ENCODE measurements at regions not wholly inside any gene's neighbourhood (a gene's known extent, or its start where the extent isn't known, plus 50 kb on each side); places are given as distances from the start of the nearest gene placed in this dataset.

DNA sequence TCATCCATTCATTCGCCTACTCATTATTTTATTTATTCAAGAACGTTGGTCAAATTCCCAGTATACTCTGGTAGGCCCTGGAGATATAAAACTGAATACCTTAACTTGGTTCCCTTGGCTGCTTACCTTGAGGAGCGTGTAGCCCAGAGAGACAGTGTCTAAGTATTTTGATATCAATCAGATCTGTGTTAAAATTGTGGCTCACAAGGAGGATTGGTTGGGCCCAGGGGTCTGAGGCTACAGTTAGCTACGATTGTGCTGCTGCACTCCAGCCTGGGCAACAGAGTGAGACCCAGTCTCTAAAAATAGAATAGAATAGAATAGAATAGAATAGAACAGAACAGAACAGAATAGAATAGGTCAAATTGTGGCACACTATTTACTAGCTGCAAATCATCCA, 438.4 kb downstream of the ADAMTS20 start:
- TF ChIP-seq, protein P1, sequence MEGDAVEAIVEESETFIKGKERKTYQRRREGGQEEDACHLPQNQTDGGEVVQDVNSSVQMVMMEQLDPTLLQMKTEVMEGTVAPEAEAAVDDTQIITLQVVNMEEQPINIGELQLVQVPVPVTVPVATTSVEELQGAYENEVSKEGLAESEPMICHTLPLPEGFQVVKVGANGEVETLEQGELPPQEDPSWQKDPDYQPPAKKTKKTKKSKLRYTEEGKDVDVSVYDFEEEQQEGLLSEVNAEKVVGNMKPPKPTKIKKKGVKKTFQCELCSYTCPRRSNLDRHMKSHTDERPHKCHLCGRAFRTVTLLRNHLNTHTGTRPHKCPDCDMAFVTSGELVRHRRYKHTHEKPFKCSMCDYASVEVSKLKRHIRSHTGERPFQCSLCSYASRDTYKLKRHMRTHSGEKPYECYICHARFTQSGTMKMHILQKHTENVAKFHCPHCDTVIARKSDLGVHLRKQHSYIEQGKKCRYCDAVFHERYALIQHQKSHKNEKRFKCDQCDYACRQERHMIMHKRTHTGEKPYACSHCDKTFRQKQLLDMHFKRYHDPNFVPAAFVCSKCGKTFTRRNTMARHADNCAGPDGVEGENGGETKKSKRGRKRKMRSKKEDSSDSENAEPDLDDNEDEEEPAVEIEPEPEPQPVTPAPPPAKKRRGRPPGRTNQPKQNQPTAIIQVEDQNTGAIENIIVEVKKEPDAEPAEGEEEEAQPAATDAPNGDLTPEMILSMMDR (IDR thresholded peaks at IDR 0.05), result no peak
- TF ChIP-seq POLR2A (IDR thresholded peaks at IDR 0.05), result no peak

All from Peyer's patch (tissue), 4 donors.